A673 (cell line): ENCODE measurements at regions not wholly inside any gene's neighbourhood (a gene's known extent, or its start where the extent isn't known, plus 50 kb on each side); places are given as distances from the start of the nearest gene placed in this dataset.

ENCODE experiments used
- BruUV-seq: library from RNA; stranded (reverse); fragments of 400-500 nt; replicated peaks from 2 replicates; lab custom pipeline; 2021; lab: Mats Ljungman, UMichigan
- CTCF ChIA-PET: fragments of 300-600 bp; sonication (Branson Sonifier 250); formaldehyde crosslinking; loops from one replicate; lab custom pipeline; 2022; ENCODE audit warnings: antibody characterized with exemption; lab: Charles Lee
- POLR2A ChIA-PET: fragments of 300-600 bp; sonication (Branson Sonifier 250); formaldehyde crosslinking; loops from one replicate; lab custom pipeline; 2022; ENCODE audit warnings: antibody characterized with exemption; ENCODE audit not compliant: low non-redundant PET; lab: Charles Lee
- DNase-seq: peaks from one replicate; pipeline ENCODE4 v3.0.0-alpha.2; 2015; ENCODE audit warnings: low spot score
- H3K27ac ChIP-seq: fragments of 200-600 bp; sonication (generic); 2 replicates; pipeline ENCODE4 v1.5.1; 2016; ENCODE audit warnings: mixed run types, low read depth, mild to moderate bottlenecking, mixed read lengths, antibody characterized with exemption, low read length; ENCODE audit not compliant: poor library complexity, severe bottlenecking
- H3K27me3 ChIP-seq: fragments of 200-600 bp; sonication (generic); replicated peaks from 2 replicates; pipeline ENCODE4 v1.6.1; 2017; ENCODE audit warnings: mixed run types, low read depth, mild to moderate bottlenecking, mixed read lengths, antibody characterized with exemption, low read length; ENCODE audit not compliant: insufficient read depth, poor library complexity
- H3K36me3 ChIP-seq: fragments of 200-600 bp; sonication (generic); 2 replicates; pipeline ENCODE4 v1.6.1; 2016; ENCODE audit warnings: mixed run types, mild to moderate bottlenecking, mixed read lengths, antibody characterized with exemption, low read length; ENCODE audit not compliant: insufficient read depth, poor library complexity, severe bottlenecking
- H3K4me1 ChIP-seq: fragments of 200-600 bp; sonication (generic); 2 replicates; pipeline ENCODE4 v1.6.1; 2017; ENCODE audit warnings: mixed run types, mild to moderate bottlenecking, mixed read lengths, antibody characterized with exemption, low read length; ENCODE audit not compliant: insufficient read depth, poor library complexity, severe bottlenecking
- H3K4me3 ChIP-seq: fragments of 200-600 bp; sonication (generic); 2 replicates; pipeline ENCODE4 v1.5.1; 2016; ENCODE audit warnings: low read depth, mixed run types, mild to moderate bottlenecking, mixed read lengths, low read length; ENCODE audit not compliant: poor library complexity, severe bottlenecking
- H3K9me3 ChIP-seq: fragments of 200-600 bp; sonication (generic); 2 replicates; pipeline ENCODE4 v1.6.1; 2016; ENCODE audit warnings: mixed run types, low read depth, mild to moderate bottlenecking, mixed read lengths, antibody characterized with exemption, low read length; ENCODE audit not compliant: poor library complexity, severe bottlenecking
- CTCF ChIP-seq: fragments of 300-800, 200-600 bp; sonication (generic); conservative IDR thresholded peaks from 2 replicates; pipeline ENCODE4 v1.5.1; 2017; ENCODE audit warnings: low read depth, mild to moderate bottlenecking, antibody characterized with exemption, low read length, moderate library complexity, mixed read lengths
- EZH2 ChIP-seq: fragments of 200-600 bp; sonication (generic); IDR thresholded peaks from 2 replicates; pipeline ENCODE4 v1.6.1; 2017; ENCODE audit warnings: borderline replicate concordance, low read depth, mild to moderate bottlenecking, mixed read lengths, antibody characterized with exemption, low read length; ENCODE audit not compliant: poor library complexity, severe bottlenecking
- intact Hi-C: fragments of 100-400 bp; cut with micrococcal nuclease; formaldehyde crosslinking; loops from one replicate; pipeline ENCODE4 v1.10.0; 2022; ENCODE audit not compliant: unreplicated experiment

GRCh38 chr6:71138376-71138775, 150.2 kb upstream of the OGFRL1 start:
- intact Hi-C loops: no loop called here
- Histone ChIP-seq H3K27ac (no peak overlapping the region), H3K27me3 (peaks cover 22% of the 10 kb centered on the region), H3K4me1 (no peaks in the 10 kb centered on the region), H3K36me3 (no peaks in the 10 kb centered on the region), H3K9me3 (no peaks in the 10 kb centered on the region), H3K4me3 (no peak overlapping the region)
- CTCF ChIA-PET: no interaction called here
- no peak for DNase-seq
- no TSS peak for BruUV-seq
- POLR2A ChIA-PET: no interaction called here
- no peak for TF ChIP-seq CTCF
- TF ChIP-seq EZH2: no peak

- Histone ChIP-seq H3K4me1 (no peaks in the 10 kb centered on the region), H3K36me3 (no peaks in the 10 kb centered on the region), H3K4me3 (no peak overlapping the region), H3K9me3 (no peaks in the 10 kb centered on the region), H3K27me3 (peaks cover 13% of the 10 kb centered on the region), H3K27ac (no peak overlapping the region)
- ChIA-PET CTCF (no interaction called here), POLR2A (no interaction called here)
- intact Hi-C loops: no loop called here
- TF ChIP-seq EZH2: no peak
- TF ChIP-seq CTCF: no peak
- no peak for DNase-seq
- BruUV-seq: no TSS peak
These were observed 149.4 kb upstream of the OGFRL1 start for GRCh38 chr6:71139249-71139648.

DNA sequence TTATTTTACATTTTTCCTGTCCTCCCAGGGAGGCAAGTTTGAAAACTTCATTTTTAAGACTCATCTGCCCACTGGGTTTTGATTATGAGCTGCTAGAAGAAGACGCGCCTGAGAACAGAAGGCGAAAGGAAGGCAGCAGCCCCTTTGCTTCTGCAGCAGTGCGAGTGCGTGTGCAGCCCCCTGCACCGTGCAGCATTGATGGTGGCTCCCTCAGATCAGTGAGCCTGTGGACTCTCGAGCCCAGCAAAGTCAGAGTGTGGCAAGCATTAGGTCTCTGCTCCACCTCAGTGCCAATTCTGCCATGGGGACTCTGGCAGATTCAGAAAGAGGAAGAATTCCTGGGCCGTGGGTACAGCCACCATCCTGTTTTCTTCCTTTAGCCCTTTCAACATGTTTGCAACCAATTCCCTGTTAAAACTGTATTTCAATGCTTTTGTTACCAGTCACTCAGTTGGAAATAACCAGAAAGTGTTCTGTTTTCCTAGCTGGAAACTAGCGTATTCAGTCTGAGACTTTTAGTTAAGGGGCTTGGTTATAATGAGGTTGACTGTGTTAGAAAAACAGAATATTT, 134.8 kb upstream of the OGFRL1 start:
- no peak for TF ChIP-seq EZH2
- no peak for TF ChIP-seq CTCF
- intact Hi-C loops: no loop called here
- no peaks in the 10 kb centered on the region for H3K36me3 ChIP-seq
- H3K9me3 ChIP-seq: no peaks in the 10 kb centered on the region
- no peaks in the 10 kb centered on the region for H3K27me3 ChIP-seq
- no peak overlapping the region for H3K4me3 ChIP-seq
- H3K4me1 ChIP-seq: no peaks in the 10 kb centered on the region
- POLR2A ChIA-PET: no interaction called here
- no peak overlapping the region for H3K27ac ChIP-seq
- DNase-seq: no peak
- CTCF ChIA-PET: no interaction called here
- no TSS peak for BruUV-seq
